Nephron progenitor cell (in vitro differentiated cells): ENCODE measurements at regions not wholly inside any gene's neighbourhood (a gene's known extent, or its start where the extent isn't known, plus 50 kb on each side); places are given as distances from the start of the nearest gene placed in this dataset.

Experiments
- DNase-seq: peaks from one replicate; pipeline ENCODE4 v3.0.0; 2021
- H3K27ac Mint-ChIP-seq: 2 replicates; pipeline ENCODE4 v1.8.0; 2021; ENCODE audit warnings: mild to moderate bottlenecking, moderate library complexity, mixed read lengths
- H3K27me3 Mint-ChIP-seq: 2 replicates; pipeline ENCODE4 v1.8.0; 2021; ENCODE audit warnings: mild to moderate bottlenecking, low read depth, mixed read lengths; ENCODE audit not compliant: poor library complexity
- H3K36me3 Mint-ChIP-seq: 2 replicates; pipeline ENCODE4 v1.8.0; 2021; ENCODE audit warnings: low read depth, mixed read lengths
- H3K4me1 Mint-ChIP-seq: 2 replicates; pipeline ENCODE4 v1.8.0; 2021; ENCODE audit warnings: mixed read lengths
- H3K4me3 Mint-ChIP-seq: 2 replicates; pipeline ENCODE4 v1.8.0; 2021; ENCODE audit warnings: mild to moderate bottlenecking, moderate library complexity, mixed read lengths
- H3K9me3 Mint-ChIP-seq: 2 replicates; pipeline ENCODE4 v1.8.0; 2021; ENCODE audit warnings: mild to moderate bottlenecking, moderate library complexity, mixed read lengths
- CTCF ChIP-seq: fragments of 200-600 bp; sonication (generic); IDR thresholded peaks from 2 replicates; pipeline ENCODE4 v1.5.0; 2021; ENCODE audit warnings: antibody characterized with exemption

GRCh38 chr6:76814496-76815458 is 648.5 kb downstream of the HTR1B start:
- Mint-ChIP-seq H3K4me1 (no peaks in the 10 kb centered on the region), H3K36me3 (no peaks in the 10 kb centered on the region), H3K27me3 (peaks cover 4% of the 10 kb centered on the region), H3K27ac (no peak overlapping the region), H3K4me3 (no peak overlapping the region), H3K9me3 (no peaks in the 10 kb centered on the region)
- TF ChIP-seq CTCF, result no peak
- DNase-seq, result no peak

GRCh38 chr6:76810286-76810685 is 653.0 kb downstream of the HTR1B start:
- TF ChIP-seq CTCF, result no peak
- peaks cover 4% of the 10 kb centered on the region for H3K27me3 Mint-ChIP-seq
- DNase-seq, result no peak
- H3K4me3 Mint-ChIP-seq, result no peak overlapping the region
- no peaks in the 10 kb centered on the region for H3K36me3 Mint-ChIP-seq
- no peaks in the 10 kb centered on the region for H3K9me3 Mint-ChIP-seq
- no peaks in the 10 kb centered on the region for H3K4me1 Mint-ChIP-seq
- no peak overlapping the region for H3K27ac Mint-ChIP-seq

GRCh38 chr6:76803038-76803580 is 660.2 kb downstream of the HTR1B start:
- Mint-ChIP-seq H3K4me3 (no peak overlapping the region), H3K27me3 (peaks cover 3% of the 10 kb centered on the region), H3K4me1 (no peaks in the 10 kb centered on the region), H3K9me3 (peaks cover 3% of the 10 kb centered on the region), H3K36me3 (no peaks in the 10 kb centered on the region), H3K27ac (no peak overlapping the region)
- DNase-seq, result no peak
- TF ChIP-seq CTCF, result no peak

GRCh38 chr6:76792394-76792793 is 670.9 kb downstream of the HTR1B start:
- TF ChIP-seq CTCF, result no peak
- Mint-ChIP-seq H3K27ac (no peak overlapping the region), H3K36me3 (no peaks in the 10 kb centered on the region), H3K4me3 (no peak overlapping the region), H3K27me3 (no peaks in the 10 kb centered on the region), H3K4me1 (no peaks in the 10 kb centered on the region), H3K9me3 (no peaks in the 10 kb centered on the region)
- DNase-seq, result no peak

- Mint-ChIP-seq H3K4me1 (no peaks in the 10 kb centered on the region), H3K27ac (no peak overlapping the region), H3K36me3 (no peaks in the 10 kb centered on the region), H3K9me3 (no peaks in the 10 kb centered on the region), H3K27me3 (no peaks in the 10 kb centered on the region), H3K4me3 (no peak overlapping the region)
- no peak for TF ChIP-seq CTCF
- DNase-seq, result no peak
Measured at GRCh38 chr6:76790881-76791280, 672.4 kb downstream of the HTR1B start.
